CD4-positive, alpha-beta memory T cell (primary cell): ENCODE measurements at regions not wholly inside any gene's neighbourhood (a gene's known extent, or its start where the extent isn't known, plus 50 kb on each side); places are given as distances from the start of the nearest gene placed in this dataset.

Experiments used
- CTCF ChIA-PET: fragments of 350-600 bp; sonication (Branson Sonifier 250); formaldehyde crosslinking; loops from one replicate; lab custom pipeline; 2021; ENCODE audit warnings: inconsistent platforms; ENCODE audit not compliant: partially characterized antibody; lab: Charles Lee
- POLR2A ChIA-PET: fragments of 350-600 bp; sonication (Branson Sonifier 250); formaldehyde crosslinking; loops from one replicate; lab custom pipeline; 2021; ENCODE audit not compliant: partially characterized antibody; lab: Charles Lee
- DNase-seq, 5 donors: peaks; one replicate each; pipeline versions ENCODE4 v3.0.0 to v3.0.0-alpha.2; 2020 to 2022; ENCODE audit warnings: mixed read lengths in 1 of 5
- H3K27ac ChIP-seq: one replicate; pipeline ENCODE4 v1.7.0; 2013; ENCODE audit warnings: low read depth, low read length
- H3K27me3 ChIP-seq: 2 replicates; pipeline ENCODE4 v1.7.0; 2013; ENCODE audit warnings: mild to moderate bottlenecking, low read length, moderate library complexity; ENCODE audit not compliant: insufficient read depth
- H3K36me3 ChIP-seq: 2 replicates; pipeline ENCODE4 v1.7.0; 2013; ENCODE audit warnings: mild to moderate bottlenecking, low read length, moderate library complexity; ENCODE audit not compliant: insufficient read depth
- H3K4me1 ChIP-seq: 2 replicates; pipeline ENCODE4 v1.7.0; 2013; ENCODE audit warnings: mild to moderate bottlenecking, low read length, moderate library complexity; ENCODE audit not compliant: insufficient read depth
- H3K4me3 ChIP-seq, 2 donors: one replicate each; pipeline ENCODE4 v1.7.0; 2013; ENCODE audit warnings: low read length in 2 of 2, mild to moderate bottlenecking in 1 of 2
- H3K9me3 ChIP-seq, 2 donors: one replicate each; pipeline ENCODE4 v1.7.0; 2013; ENCODE audit warnings: low read length in 2 of 2, control low read depth in 1 of 2; ENCODE audit not compliant: control insufficient read depth in 1 of 2
- H3K27ac Mint-ChIP-seq, 7 donors: one replicate each; pipeline ENCODE4 v1.8.0; 2020 to 2021; ENCODE audit warnings: mixed read lengths in 7 of 7, mild to moderate bottlenecking in 6 of 7, inconsistent platforms in 3 of 7, moderate library complexity in 3 of 7
- H3K27me3 Mint-ChIP-seq, 2 donors: one replicate each; pipeline ENCODE4 v1.8.0; 2020 to 2021; ENCODE audit warnings: mixed read lengths in 2 of 2
- H3K36me3 Mint-ChIP-seq, 2 donors: one replicate each; pipeline ENCODE4 v1.8.0; 2020 to 2021; ENCODE audit warnings: mixed read lengths in 2 of 2, inconsistent platforms in 1 of 2, mild to moderate bottlenecking in 1 of 2
- H3K4me1 Mint-ChIP-seq, 4 donors: one replicate each; pipeline ENCODE4 v1.8.0; 2020 to 2021; ENCODE audit warnings: mixed read lengths in 4 of 4, mild to moderate bottlenecking in 1 of 4
- H3K4me3 Mint-ChIP-seq, 8 donors: one replicate each; pipeline ENCODE4 v1.8.0; 2020 to 2021; ENCODE audit warnings: mixed read lengths in 8 of 8, mild to moderate bottlenecking in 7 of 8, moderate library complexity in 6 of 8, inconsistent platforms in 3 of 8
- H3K9me3 Mint-ChIP-seq, 8 donors: one replicate each; pipeline ENCODE4 v1.8.0; 2020 to 2021; ENCODE audit warnings: mixed read lengths in 8 of 8, mild to moderate bottlenecking in 5 of 8, inconsistent platforms in 3 of 8, moderate library complexity in 1 of 8
- intact Hi-C: fragments of 100-400 bp; cut with micrococcal nuclease; formaldehyde crosslinking; loops from one replicate; pipeline ENCODE4 v1.15.1; 2023

DNA sequence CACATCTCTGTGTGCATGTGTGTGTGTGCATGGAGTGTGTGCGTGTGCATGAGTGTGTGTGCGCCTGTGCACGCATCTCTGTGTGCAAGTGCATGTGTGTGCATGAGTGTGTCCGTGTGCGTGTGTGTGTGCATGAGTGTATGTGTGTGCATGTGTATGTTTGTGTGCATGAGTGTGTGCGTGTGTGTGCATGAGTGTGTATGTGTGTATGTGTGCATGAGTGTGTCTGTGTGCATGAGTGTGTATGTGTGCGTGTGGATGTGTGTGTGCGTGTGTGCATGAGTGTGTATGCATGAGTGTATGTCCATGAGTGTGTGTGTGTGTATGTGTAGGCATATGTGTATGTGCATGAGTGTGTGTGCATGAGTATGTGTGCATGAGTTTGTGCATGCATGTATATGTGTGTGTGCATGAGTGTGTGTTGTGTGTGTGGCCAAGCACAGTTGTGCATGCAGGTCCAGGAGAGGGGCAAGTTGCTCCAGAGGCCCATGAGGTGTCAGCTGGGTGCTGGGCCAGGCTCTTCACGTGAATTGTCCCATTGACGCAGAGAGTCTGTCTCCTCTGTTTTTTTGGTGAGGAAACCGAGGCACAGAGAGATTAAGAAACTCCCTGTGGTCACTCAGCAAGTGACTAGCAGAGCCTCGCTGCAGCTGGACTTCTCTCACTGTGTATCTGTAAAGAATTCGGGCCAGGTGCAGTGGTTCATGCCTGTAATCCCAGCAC is 75.5 kb downstream of the ASB1 start:
- H3K4me1 ChIP-seq: no peaks in the 10 kb centered on the region
- no peak overlapping the region for H3K4me3 ChIP-seq
- H3K36me3 ChIP-seq: no peaks in the 10 kb centered on the region
- Mint-ChIP-seq H3K9me3 (peaks cover 0 to 1% (median 0%) of the 10 kb centered on the region in 8 donors), H3K36me3 (no peaks in the 10 kb centered on the region), H3K4me1 (no peaks in the 10 kb centered on the region), H3K4me3 (no peak overlapping the region), H3K27me3 (no peaks in the 10 kb centered on the region), H3K27ac (no peak overlapping the region)
- DNase-seq: no peak
- no peak overlapping the region for H3K27ac ChIP-seq
- ChIA-PET CTCF (no interaction called here), POLR2A (no interaction called here)
- H3K27me3 ChIP-seq: no peaks in the 10 kb centered on the region
- intact Hi-C loops: no loop called here
- H3K9me3 ChIP-seq: no peaks in the 10 kb centered on the region

- no peaks in the 10 kb centered on the region for H3K4me1 ChIP-seq
- H3K36me3 Mint-ChIP-seq: no peaks in the 10 kb centered on the region
- POLR2A ChIA-PET: no interaction called here
- intact Hi-C loops: no loop called here
- no peaks in the 10 kb centered on the region for H3K36me3 ChIP-seq
- peaks cover 0 to 3% of the 10 kb centered on the region in 2 donors for H3K27me3 Mint-ChIP-seq
- no peak overlapping the region for H3K4me3 ChIP-seq
- H3K27ac ChIP-seq: no peak overlapping the region
- no peaks in the 10 kb centered on the region for H3K9me3 ChIP-seq
- no peaks in the 10 kb centered on the region for H3K27me3 ChIP-seq
- peaks cover 0 to 3% (median 0%) of the 10 kb centered on the region in 4 donors for H3K4me1 Mint-ChIP-seq
- H3K27ac Mint-ChIP-seq: no peak overlapping the region
- CTCF ChIA-PET: interaction anchor here (1.1 kb wide), 1 partner anchor 14 kb away, joined by 3 read pairs; no protein-coding TSS in a partner anchor
- H3K4me3 Mint-ChIP-seq: no peak overlapping the region
- peaks cover 0 to 1% (median 0%) of the 10 kb centered on the region in 8 donors for H3K9me3 Mint-ChIP-seq
- DNase-seq: peak in 1 of 5 donors; percentile 33
These were observed 76.4 kb downstream of the ASB1 start for GRCh38 chr2:238502956-238503791.

GRCh38 chr2:238504181-238504931 is 77.6 kb downstream of the ASB1 start:
- DNase-seq: no peak
- Histone ChIP-seq H3K4me1 (no peaks in the 10 kb centered on the region), H3K36me3 (no peaks in the 10 kb centered on the region), H3K4me3 (no peak overlapping the region), H3K27me3 (no peaks in the 10 kb centered on the region), H3K27ac (no peak overlapping the region), H3K9me3 (no peaks in the 10 kb centered on the region)
- no peak overlapping the region for H3K27ac Mint-ChIP-seq
- H3K4me3 Mint-ChIP-seq: no peak overlapping the region
- H3K27me3 Mint-ChIP-seq: peaks cover 2 to 3% of the 10 kb centered on the region in 2 donors
- intact Hi-C loops: no loop called here
- H3K4me1 Mint-ChIP-seq: peaks cover 0 to 3% (median 0%) of the 10 kb centered on the region in 4 donors
- H3K36me3 Mint-ChIP-seq: no peaks in the 10 kb centered on the region
- ChIA-PET CTCF (interaction anchor here (1.1 kb wide), 1 partner anchor 12 kb away, joined by 3 read pairs; no protein-coding TSS in a partner anchor), POLR2A (no interaction called here)
- peaks cover 0 to 1% (median 0%) of the 10 kb centered on the region in 8 donors for H3K9me3 Mint-ChIP-seq

DNA sequence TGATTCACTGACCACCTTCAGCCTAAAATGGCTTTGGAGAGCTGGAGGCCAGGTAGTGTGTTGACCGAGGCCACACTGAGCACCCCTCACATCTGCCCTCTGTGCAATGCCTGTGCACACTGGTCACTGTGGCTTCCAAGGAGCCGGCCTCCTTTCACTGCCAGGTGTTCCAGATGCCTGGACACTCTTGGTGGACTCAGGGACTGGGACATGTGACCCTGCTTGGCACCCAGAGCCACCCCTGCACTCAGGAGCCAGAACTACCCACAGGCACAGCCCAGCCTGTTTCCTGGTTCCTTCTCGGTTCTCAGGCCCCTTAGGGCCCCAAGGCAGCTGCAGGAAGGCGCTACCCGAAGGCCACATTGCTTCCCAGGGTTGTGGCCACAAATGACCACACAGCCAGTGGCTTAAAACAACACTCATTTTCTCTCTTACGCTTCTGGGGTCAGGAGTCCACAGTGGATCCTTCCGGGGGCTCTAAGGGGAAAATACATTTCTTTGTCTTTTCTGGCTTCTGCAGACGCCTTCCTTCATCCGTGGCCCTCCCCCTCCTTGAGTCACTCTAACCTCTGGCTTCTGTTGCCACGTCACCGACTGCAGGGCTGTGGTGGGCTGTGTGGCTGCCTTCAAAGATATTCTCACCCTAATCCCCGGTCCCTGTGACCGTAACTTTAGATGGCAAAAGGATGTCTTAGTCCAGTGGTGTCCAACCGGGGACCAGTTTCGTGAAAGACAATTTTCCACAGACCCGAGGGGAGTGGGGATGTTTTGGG is 78.6 kb downstream of the ASB1 start:
- H3K27me3 Mint-ChIP-seq: peaks cover 2 to 3% of the 10 kb centered on the region in 2 donors
- H3K27ac Mint-ChIP-seq: no peak overlapping the region
- H3K9me3 Mint-ChIP-seq: peaks cover 0 to 1% (median 0%) of the 10 kb centered on the region in 8 donors
- no peaks in the 10 kb centered on the region for H3K27me3 ChIP-seq
- no peak overlapping the region for H3K27ac ChIP-seq
- ChIA-PET POLR2A (no interaction called here), CTCF (no interaction called here)
- H3K4me1 ChIP-seq: no peaks in the 10 kb centered on the region
- no peaks in the 10 kb centered on the region for H3K36me3 ChIP-seq
- DNase-seq: no peak
- peak overlapping the region in 1 of 8 donors; percentile 55 for H3K4me3 Mint-ChIP-seq
- intact Hi-C loops: no loop called here
- no peaks in the 10 kb centered on the region for H3K9me3 ChIP-seq
- H3K4me3 ChIP-seq: no peak overlapping the region
- no peaks in the 10 kb centered on the region for H3K36me3 Mint-ChIP-seq
- H3K4me1 Mint-ChIP-seq: peaks cover 0 to 3% (median 0%) of the 10 kb centered on the region in 4 donors

GRCh38 chr2:238505892-238506280 is 79.2 kb downstream of the ASB1 start:
- intact Hi-C loops: no loop called here
- Histone ChIP-seq H3K27ac (no peak overlapping the region), H3K9me3 (no peaks in the 10 kb centered on the region), H3K4me3 (no peak overlapping the region), H3K36me3 (no peaks in the 10 kb centered on the region), H3K4me1 (no peaks in the 10 kb centered on the region), H3K27me3 (no peaks in the 10 kb centered on the region)
- Mint-ChIP-seq H3K27me3 (peaks cover 3 to 4% of the 10 kb centered on the region in 2 donors), H3K36me3 (no peaks in the 10 kb centered on the region), H3K27ac (no peak overlapping the region), H3K4me3 (no peak overlapping the region), H3K9me3 (peaks cover 0 to 1% (median 0%) of the 10 kb centered on the region in 8 donors), H3K4me1 (peaks cover 0 to 3% (median 0%) of the 10 kb centered on the region in 4 donors)
- ChIA-PET POLR2A (no interaction called here), CTCF (no interaction called here)
- no peak for DNase-seq

- peaks cover 0 to 3% (median 0%) of the 10 kb centered on the region in 4 donors for H3K4me1 Mint-ChIP-seq
- ChIA-PET POLR2A (no interaction called here), CTCF (no interaction called here)
- H3K27me3 ChIP-seq: no peaks in the 10 kb centered on the region
- intact Hi-C loops: no loop called here
- peak overlapping the region in 1 of 7 donors; percentile 9 for H3K27ac Mint-ChIP-seq
- no peak overlapping the region for H3K27ac ChIP-seq
- H3K9me3 ChIP-seq: no peaks in the 10 kb centered on the region
- no peaks in the 10 kb centered on the region for H3K36me3 ChIP-seq
- peaks cover 3 to 4% of the 10 kb centered on the region in 2 donors for H3K27me3 Mint-ChIP-seq
- H3K4me3 ChIP-seq: no peak overlapping the region
- H3K4me1 ChIP-seq: no peaks in the 10 kb centered on the region
- H3K9me3 Mint-ChIP-seq: peaks cover 0 to 1% (median 0%) of the 10 kb centered on the region in 8 donors
- H3K4me3 Mint-ChIP-seq: no peak overlapping the region
- H3K36me3 Mint-ChIP-seq: no peaks in the 10 kb centered on the region
- no peak for DNase-seq
These were observed 79.8 kb downstream of the ASB1 start for GRCh38 chr2:238506371-238507068.
